Stimulated activated CD4-positive, alpha-beta T cell treated with anti-CD3 and anti-CD28 coated beads, Interleukin-1b, Interleukin-23, amount 100 ng/mL, for 24 hours (primary cell): ENCODE measurements at regions not wholly inside any gene's neighbourhood (a gene's known extent, or its start where the extent isn't known, plus 50 kb on each side); places are given as distances from the start of the nearest gene placed in this dataset.
"Not testable (repeated sequence)": the region's sequence is repeated elsewhere in the genome, so short reads cannot be mapped to it uniquely, and the experiment has no call there.

ENCODE experiments used
- DNase-seq, 4 experiments: peaks; one replicate each; pipeline ENCODE4 v3.0.0-alpha.2; 2020; ENCODE audit warnings: low read depth in 4 of 4, low spot score in 1 of 4

- DNase-seq = not testable (repeated sequence)
Observed at GRCh38 chr16:79377082-79377481, 223.5 kb downstream of the MAF start.

DNA sequence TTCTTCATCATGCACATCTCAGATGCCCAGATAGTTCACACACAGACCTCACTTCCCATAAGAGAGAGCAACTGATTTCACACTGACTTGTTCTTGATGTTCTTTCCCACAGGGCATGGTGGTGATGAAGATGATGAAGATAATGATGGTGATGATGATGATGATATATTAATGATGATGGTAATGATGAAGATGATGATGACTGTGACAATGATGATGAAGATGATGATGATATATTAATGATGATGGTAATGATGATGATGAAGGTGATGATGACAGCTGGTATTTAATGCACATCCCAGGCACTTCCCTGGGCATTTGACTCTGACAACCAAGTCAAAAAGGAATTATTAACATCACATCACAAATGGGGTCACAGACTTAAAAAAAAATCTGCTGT, 225.2 kb downstream of the MAF start:
- DNase-seq = no peak

DNA sequence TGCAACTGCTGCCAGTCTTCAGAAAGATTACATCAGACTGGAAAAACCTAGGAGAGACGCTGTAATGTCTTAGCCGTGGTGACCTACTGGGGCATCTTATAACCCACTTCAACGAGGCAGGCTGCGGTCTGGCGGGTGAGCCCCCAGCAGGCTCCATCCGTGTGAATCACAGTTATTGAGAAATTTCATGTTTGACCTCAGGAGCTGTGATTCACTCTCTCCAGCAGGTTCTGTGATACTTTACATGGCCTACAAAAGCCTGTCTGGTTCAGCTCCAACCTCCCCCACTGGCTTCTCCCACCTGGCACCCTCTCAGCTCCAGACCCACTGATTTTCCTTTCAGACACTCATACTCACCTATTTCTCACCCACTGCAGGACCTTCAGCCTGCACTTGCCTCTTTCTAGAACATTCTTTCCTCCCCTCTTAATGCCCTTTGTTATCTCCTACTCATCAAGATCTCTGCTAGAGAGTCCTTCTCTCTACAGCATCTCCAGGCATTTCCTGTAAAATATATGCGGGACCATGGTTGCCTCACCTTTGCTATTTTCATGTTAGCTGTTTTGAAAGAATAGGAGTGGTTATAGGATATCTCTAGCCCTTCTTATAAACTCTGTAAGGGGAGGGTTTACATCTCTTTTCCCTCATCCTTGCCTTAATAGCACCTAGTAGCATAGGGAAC, 227.9 kb downstream of the MAF start:
- DNase-seq = peak in 2 of 4 experiments; percentile 4 to 29

- DNase-seq = no peak
Observed at GRCh38 chr16:79370736-79371135, 229.8 kb downstream of the MAF start.

- DNase-seq = no peak
Observed at GRCh38 chr16:79369796-79370195, 230.7 kb downstream of the MAF start.

- no peak for DNase-seq
Observed at GRCh38 chr16:79367822-79368221, 232.7 kb downstream of the MAF start.

- no peak for DNase-seq
Observed at GRCh38 chr16:79366635-79367034, 233.9 kb downstream of the MAF start.

GRCh38 chr16:79365702-79366101, 234.8 kb downstream of the MAF start:
- no peak for DNase-seq

GRCh38 chr16:79363484-79363883, 237.1 kb downstream of the MAF start:
- no peak for DNase-seq

GRCh38 chr16:79363035-79363434, 237.5 kb downstream of the MAF start:
- DNase-seq = no peak

DNA sequence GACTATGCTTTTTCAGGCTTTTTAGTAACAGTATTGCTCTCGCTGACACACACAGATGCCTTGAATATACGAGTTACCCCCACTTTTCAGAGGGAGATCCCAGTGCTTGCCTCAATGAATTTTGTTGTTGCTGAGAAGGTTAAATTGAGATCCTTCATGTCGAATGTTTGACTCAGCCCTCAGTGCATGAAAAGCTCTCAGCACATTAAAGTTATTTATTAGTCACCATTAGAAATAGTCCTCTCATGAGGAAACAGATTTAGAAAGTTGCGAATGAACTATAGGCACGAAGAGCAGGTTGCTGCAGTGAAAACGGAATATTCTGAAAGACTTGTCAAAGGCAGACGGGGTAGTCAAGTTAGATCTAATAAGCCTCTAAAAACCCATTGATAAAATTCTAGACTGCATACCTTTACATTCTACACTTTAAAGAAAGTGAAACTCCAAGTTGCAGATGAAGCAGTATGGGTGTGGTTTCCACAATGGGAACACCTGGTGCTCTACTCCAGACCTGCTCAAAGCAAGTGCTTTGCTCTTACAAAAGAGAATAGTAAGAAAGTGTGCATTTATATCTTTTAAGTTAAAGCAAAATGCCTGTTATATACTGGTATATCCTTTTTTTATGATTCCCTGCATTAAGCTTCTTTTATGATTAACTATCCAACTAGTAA, 238.1 kb downstream of the MAF start:
- no peak for DNase-seq

DNA sequence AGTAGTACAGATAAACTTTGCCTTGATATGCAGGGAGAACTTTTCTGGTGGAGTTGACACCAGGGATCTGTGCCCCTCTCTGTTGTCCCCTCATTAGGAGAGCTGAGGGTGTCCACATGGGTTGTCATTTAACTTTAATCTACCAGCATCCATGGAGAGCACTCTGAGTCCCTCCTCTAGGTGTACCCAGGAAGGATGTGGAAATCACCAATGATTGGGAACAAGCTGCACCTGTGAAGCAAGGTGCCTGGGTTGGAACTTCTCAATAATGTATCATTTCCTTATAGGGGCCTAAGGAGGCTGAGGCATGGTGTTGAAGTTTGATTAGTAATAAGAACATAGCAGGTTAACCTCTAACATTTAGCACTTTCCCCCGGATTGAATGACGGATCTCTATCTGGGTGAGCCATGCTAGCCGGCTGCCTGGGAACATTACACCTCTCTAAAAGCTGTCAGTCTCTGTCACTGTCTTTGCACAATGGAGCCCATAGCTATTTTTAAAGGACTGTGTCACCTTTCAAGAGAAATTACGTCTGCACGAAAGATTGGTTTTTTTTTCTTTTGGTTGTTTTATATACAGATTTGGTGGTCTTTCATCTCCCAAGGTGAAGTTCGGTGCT, 239.3 kb downstream of the MAF start:
- no peak for DNase-seq

GRCh38 chr16:79360267-79360666, 240.3 kb downstream of the MAF start:
- DNase-seq = no peak

DNA sequence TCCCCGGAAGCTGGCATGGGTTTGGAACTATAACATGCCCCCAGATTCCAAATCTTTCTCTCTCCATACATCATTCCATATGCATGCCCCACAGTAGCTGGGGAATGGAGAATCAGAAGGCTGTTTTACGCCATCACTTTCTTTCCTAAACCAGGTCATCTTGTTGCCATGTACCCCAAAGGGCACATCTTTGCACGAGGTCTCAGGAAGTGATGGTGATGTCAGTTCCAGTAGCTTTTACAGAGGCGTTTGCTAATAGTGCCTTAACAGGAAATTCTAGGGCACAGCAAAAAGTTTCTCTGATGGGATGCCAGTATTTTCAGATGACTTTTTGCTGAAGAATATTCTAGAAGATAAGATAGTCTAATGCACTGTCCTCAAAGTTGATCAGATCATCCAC, 241.5 kb downstream of the MAF start:
- no peak for DNase-seq

DNA sequence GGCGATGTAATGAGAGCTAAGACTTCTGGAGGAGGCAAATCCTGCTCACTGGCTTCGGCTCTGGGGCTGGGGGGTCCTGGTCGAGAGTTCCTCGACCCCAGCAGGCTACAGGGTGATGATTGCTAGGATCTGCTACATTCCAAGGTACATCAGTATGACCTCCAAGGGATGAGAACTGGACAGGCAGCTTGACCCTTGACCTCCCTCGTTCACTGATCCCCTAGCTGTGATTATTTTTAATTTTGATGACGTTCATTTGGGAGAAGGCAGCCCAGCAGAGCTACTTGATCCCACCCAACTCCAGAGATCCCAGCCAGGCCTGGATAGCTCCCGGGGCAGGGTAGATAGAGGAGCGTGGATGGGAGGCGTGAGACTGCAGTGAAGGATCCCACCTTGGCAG, 242.3 kb downstream of the MAF start:
- DNase-seq = no peak

GRCh38 chr16:79355600-79356358, 244.8 kb downstream of the MAF start:
- no peak for DNase-seq

- DNase-seq = no peak
Observed at GRCh38 chr16:79351927-79352326, 248.6 kb downstream of the MAF start.

GRCh38 chr16:79349803-79350202, 250.7 kb downstream of the MAF start:
- no peak for DNase-seq

DNA sequence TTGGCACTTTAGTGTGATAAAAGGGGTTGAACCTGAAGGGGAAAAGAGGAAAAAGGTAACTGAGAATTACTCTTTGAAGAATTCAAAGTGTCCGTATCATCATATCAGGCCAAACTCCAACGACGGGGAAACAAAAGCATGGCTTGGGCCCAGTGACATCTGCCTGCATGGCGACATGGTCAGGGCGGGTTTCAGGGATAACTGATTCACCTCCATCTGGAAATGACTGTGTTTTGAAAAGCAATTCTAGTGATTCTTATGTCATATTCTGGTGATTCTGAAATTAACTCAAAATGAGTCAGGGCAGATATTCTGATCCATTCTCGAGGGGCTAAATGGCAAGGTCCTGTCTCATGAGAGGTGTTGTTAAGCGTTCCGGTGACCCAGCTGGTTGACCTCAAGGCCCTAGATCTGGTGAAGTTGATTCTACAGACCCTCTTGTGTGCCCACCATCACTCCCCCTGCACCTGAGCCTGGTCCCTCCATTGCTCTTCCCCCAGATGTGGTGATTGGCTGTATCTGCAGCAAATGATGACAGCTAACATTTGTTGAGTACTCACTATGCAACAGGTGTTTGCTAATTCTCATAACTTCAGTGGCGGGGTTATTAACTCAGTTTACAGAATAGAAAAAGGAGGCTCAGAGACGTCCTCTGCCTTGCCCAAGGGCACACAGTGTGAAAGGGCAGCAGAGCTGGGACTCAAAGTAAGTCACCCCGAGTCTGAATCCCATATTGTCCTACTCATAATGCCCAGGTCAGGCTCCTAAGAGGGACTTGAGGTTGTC, 251.8 kb downstream of the MAF start:
- DNase-seq = no peak

DNA sequence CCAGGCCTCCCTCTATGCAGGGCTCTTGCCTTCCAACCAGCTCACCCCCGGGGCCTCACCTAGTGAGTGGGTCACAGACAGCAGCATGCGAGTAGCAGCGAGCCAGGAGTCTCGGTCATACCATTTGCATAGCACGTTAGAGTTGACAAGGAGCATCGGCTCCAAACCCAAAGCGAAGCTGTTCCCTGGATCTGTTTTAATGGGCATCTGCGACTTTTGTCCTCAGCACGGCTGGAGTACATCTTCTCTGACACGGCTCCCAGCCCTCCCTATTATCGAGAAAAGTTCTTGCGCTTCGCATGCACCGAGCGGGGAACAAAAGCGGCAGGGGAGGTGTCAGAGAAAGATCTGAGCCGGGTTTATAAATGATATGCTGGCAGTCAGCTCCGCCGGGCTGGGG, 253.3 kb downstream of the MAF start:
- no peak for DNase-seq

- no peak for DNase-seq
Observed at GRCh38 chr16:79339863-79340262, 260.7 kb downstream of the MAF start.
